ENCODE measurements at regions not wholly inside any gene's neighbourhood (a gene's known extent, or its start where the extent isn't known, plus 50 kb on each side); places are given as distances from the start of the nearest gene placed in this dataset.

DNA sequence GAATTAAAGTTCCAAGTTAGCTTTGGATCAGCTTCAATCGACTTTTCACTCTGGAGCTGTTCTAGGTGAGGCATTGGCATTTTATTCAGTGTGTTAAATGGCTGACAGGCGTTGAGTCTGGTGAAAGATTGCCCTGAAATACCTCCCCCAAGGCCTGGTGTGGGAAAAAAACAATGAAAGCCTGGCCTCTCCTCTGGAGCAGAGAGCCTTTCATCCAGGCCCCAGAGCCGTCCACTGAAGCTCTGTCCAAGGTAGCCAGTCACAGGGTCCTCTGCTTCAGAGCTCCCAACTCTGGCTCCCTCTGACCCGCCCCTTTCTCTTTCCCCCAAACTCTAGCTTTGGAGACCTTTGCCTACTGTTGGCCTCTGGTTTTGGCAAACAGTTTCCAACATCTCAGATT lies 123.6 kb upstream of the CRHR1 start:
- H3K9me3 ChIP-seq (replicated peaks; ENCODE audit: control insufficient read depth, insufficient read depth, low read length) = no peaks in the 10 kb centered on the region
- no peaks in the 10 kb centered on the region for H3K4me1 ChIP-seq (ENCODE audit: control insufficient read depth, extremely low read depth, insufficient read depth, low read length)
- ChIA-PET CTCF (interaction anchor here (0.7 to 1.0 kb wide), 4 partner anchors 10 to 171 kb away, joined by 3 read pairs; no protein-coding TSS in a partner anchor), POLR2A (interaction anchor here (0.5 kb wide), 1 partner anchor 1651 kb away, joined by 3 read pairs; no protein-coding TSS in a partner anchor)
- intact Hi-C loops (cut with micrococcal nuclease) = no loop called here
- H2AFZ ChIP-seq (ENCODE audit: low read depth, low read length) = no peak overlapping the region
- peaks cover 7 to 16% of the 10 kb centered on the region in 2 experiments for H3K27me3 ChIP-seq (ENCODE audit: control insufficient read depth in 2 of 2, insufficient read depth in 2 of 2, low read length in 2 of 2)
- H4K20me1 ChIP-seq (replicated peaks; ENCODE audit: control insufficient read depth, extremely low read depth, insufficient read depth, low read length) = no peaks in the 10 kb centered on the region
- dilution Hi-C loops (cut with MboI; ENCODE audit: extremely low pct_ligation_motif_present, low sequenced_read_pairs) = no loop called here
- DNase-seq (ENCODE audit: low read depth, low spot score) (no peak), FAIRE-seq (no peak)
- no peaks in the 10 kb centered on the region for H3K9me1 ChIP-seq (replicated peaks; ENCODE audit: control insufficient read depth, extremely low read depth, insufficient read depth, low read length)
- TF ChIP-seq MYC (IDR thresholded peaks at IDR 0.05; ENCODE audit: low read depth, low read length) = no peak
- TF ChIP-seq, protein P1, sequence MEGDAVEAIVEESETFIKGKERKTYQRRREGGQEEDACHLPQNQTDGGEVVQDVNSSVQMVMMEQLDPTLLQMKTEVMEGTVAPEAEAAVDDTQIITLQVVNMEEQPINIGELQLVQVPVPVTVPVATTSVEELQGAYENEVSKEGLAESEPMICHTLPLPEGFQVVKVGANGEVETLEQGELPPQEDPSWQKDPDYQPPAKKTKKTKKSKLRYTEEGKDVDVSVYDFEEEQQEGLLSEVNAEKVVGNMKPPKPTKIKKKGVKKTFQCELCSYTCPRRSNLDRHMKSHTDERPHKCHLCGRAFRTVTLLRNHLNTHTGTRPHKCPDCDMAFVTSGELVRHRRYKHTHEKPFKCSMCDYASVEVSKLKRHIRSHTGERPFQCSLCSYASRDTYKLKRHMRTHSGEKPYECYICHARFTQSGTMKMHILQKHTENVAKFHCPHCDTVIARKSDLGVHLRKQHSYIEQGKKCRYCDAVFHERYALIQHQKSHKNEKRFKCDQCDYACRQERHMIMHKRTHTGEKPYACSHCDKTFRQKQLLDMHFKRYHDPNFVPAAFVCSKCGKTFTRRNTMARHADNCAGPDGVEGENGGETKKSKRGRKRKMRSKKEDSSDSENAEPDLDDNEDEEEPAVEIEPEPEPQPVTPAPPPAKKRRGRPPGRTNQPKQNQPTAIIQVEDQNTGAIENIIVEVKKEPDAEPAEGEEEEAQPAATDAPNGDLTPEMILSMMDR (IDR thresholded peaks at IDR 0.05; ENCODE audit: extremely low read depth in 1 of 2, insufficient read depth in 1 of 2, low read depth in 1 of 2, low read length in 2 of 2) = no peak
- no peak for TF ChIP-seq POLR2A (IDR thresholded peaks at IDR 0.05; ENCODE audit: low read depth, low read length)
- no peak overlapping the region for H3K9ac ChIP-seq (replicated peaks; ENCODE audit: extremely low read depth, insufficient read depth, low read length)
- no peak overlapping the region for H3K4me3 ChIP-seq (replicated peaks in 1 of 3; ENCODE audit: insufficient read depth in 1 of 3, low read depth in 1 of 3, low read length in 3 of 3)
- no peak overlapping the region for H3K4me2 ChIP-seq (ENCODE audit: insufficient read depth, low read length)
- H3K27ac ChIP-seq (ENCODE audit: insufficient read depth, low read depth, low read length) = no peak overlapping the region
- no peaks in the 10 kb centered on the region for H3K79me2 ChIP-seq (ENCODE audit: control insufficient read depth, insufficient read depth, low read length)
- BruUV-seq (replicated peaks) = no TSS peak
- H3K36me3 ChIP-seq (ENCODE audit: control insufficient read depth in 2 of 2, extremely low read depth in 1 of 2, insufficient read depth in 2 of 2, low read length in 2 of 2) = no peaks in the 10 kb centered on the region

DNA sequence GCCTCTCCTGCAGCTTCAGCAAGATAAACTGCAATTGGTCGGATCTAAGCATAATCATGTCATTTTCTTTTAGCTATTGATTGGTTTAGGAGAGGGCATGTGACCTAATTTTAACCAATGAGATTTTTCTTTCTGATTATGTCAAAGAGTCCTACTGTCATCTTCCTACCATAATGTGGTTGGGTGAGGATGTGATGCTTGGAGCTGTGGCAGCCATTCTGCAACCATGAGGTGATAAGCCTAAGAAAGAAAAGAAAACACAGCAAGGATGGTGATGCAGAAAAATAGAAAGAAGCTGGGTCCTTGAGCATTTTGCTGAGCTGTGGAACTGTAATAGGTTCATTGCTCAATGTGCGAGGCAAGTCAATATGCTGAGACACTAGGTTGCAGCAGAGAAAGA lies 121.7 kb upstream of the CRHR1 start:
- Histone ChIP-seq H3K9me1 (replicated peaks; ENCODE audit: control insufficient read depth, extremely low read depth, insufficient read depth, low read length) (no peaks in the 10 kb centered on the region), H3K36me3 (ENCODE audit: control insufficient read depth in 2 of 2, extremely low read depth in 1 of 2, insufficient read depth in 2 of 2, low read length in 2 of 2) (no peaks in the 10 kb centered on the region), H3K27me3 (ENCODE audit: control insufficient read depth in 2 of 2, insufficient read depth in 2 of 2, low read length in 2 of 2) (peaks cover 8 to 22% of the 10 kb centered on the region in 2 experiments), H2AFZ (ENCODE audit: low read depth, low read length) (no peak overlapping the region), H3K9me3 (replicated peaks; ENCODE audit: control insufficient read depth, insufficient read depth, low read length) (no peaks in the 10 kb centered on the region), H3K4me2 (ENCODE audit: insufficient read depth, low read length) (no peak overlapping the region), H3K79me2 (ENCODE audit: control insufficient read depth, insufficient read depth, low read length) (no peaks in the 10 kb centered on the region), H4K20me1 (replicated peaks; ENCODE audit: control insufficient read depth, extremely low read depth, insufficient read depth, low read length) (no peaks in the 10 kb centered on the region), H3K4me1 (ENCODE audit: control insufficient read depth, extremely low read depth, insufficient read depth, low read length) (no peaks in the 10 kb centered on the region), H3K9ac (replicated peaks; ENCODE audit: extremely low read depth, insufficient read depth, low read length) (no peak overlapping the region), H3K27ac (ENCODE audit: insufficient read depth, low read depth, low read length) (no peak overlapping the region), H3K4me3 (replicated peaks in 1 of 3; ENCODE audit: insufficient read depth in 1 of 3, low read depth in 1 of 3, low read length in 3 of 3) (no peak overlapping the region)
- ChIA-PET POLR2A (no interaction called here), CTCF (interaction anchor here (0.9 to 1.0 kb wide), 2 partner anchors 22 to 190 kb away, joined by 3 to 4 read pairs; no protein-coding TSS in a partner anchor)
- TF ChIP-seq POLR2AphosphoS5 (IDR thresholded peaks at IDR 0.05; ENCODE audit: insufficient read depth, low read depth, low read length) (no peak), EZH2 (IDR thresholded peaks at IDR 0.05; ENCODE audit: borderline replicate concordance, low read depth, low read length, severe bottlenecking) (no peak)
- dilution Hi-C loops (cut with MboI; ENCODE audit: extremely low pct_ligation_motif_present, low sequenced_read_pairs) = no loop called here
- FAIRE-seq (no peak), DNase-seq (ENCODE audit: low read depth, low spot score) (no peak)
- intact Hi-C loops (cut with micrococcal nuclease) = no loop called here
- no TSS peak for BruUV-seq (replicated peaks)
